Esophagus (tissue), 2 donors: ENCODE measurements at regions not wholly inside any gene's neighbourhood (a gene's known extent, or its start where the extent isn't known, plus 50 kb on each side); places are given as distances from the start of the nearest gene placed in this dataset.

ENCODE experiments used
- H3K27ac ChIP-seq, 2 donors: one replicate each; pipeline ENCODE4 v1.5.1; 2013; ENCODE audit warnings: low read depth in 2 of 2, mild to moderate bottlenecking in 2 of 2, inconsistent platforms in 1 of 2, low read length in 1 of 2, moderate library complexity in 1 of 2
- H3K27me3 ChIP-seq, 2 donors: one replicate each; pipeline ENCODE4 v1.6.1; 2013; ENCODE audit warnings: low read length in 2 of 2, control low read depth in 1 of 2, mild to moderate bottlenecking in 1 of 2; ENCODE audit not compliant: insufficient read depth in 2 of 2, control insufficient read depth in 1 of 2
- H3K36me3 ChIP-seq, 2 donors: one replicate each; pipeline ENCODE4 v1.6.1; 2013; ENCODE audit warnings: low read length in 1 of 2; ENCODE audit not compliant: control insufficient read depth in 2 of 2, insufficient read depth in 2 of 2
- H3K4me1 ChIP-seq, 2 donors: one replicate each; pipeline ENCODE4 v1.6.1; 2013; ENCODE audit warnings: low read length in 1 of 2; ENCODE audit not compliant: control insufficient read depth in 2 of 2, insufficient read depth in 2 of 2
- H3K4me3 ChIP-seq, 2 donors: one replicate each; pipeline ENCODE4 v1.5.1; 2013; ENCODE audit warnings: low read length in 2 of 2, mild to moderate bottlenecking in 2 of 2, low read depth in 1 of 2, moderate library complexity in 1 of 2
- H3K9me3 ChIP-seq, 2 donors: one replicate each; pipeline ENCODE4 v1.6.1; 2013; ENCODE audit warnings: mild to moderate bottlenecking in 2 of 2, low read depth in 1 of 2, low read length in 1 of 2, moderate library complexity in 1 of 2; ENCODE audit not compliant: control insufficient read depth in 2 of 2, insufficient read depth in 1 of 2
- WGBS, 2 donors: extraction: QIAGEN DNeasy Blood & Tissue Kit; methylation state at CpG; one replicate each; pipeline ENCODE4 v1.1.7; 2013; 5-methylcytosine and 5-hydroxymethylcytosine counted together
- donor health status: healthy with polysubstance abuse.
- donor health status: Bipolar disorder and iron deficiency.

DNA sequence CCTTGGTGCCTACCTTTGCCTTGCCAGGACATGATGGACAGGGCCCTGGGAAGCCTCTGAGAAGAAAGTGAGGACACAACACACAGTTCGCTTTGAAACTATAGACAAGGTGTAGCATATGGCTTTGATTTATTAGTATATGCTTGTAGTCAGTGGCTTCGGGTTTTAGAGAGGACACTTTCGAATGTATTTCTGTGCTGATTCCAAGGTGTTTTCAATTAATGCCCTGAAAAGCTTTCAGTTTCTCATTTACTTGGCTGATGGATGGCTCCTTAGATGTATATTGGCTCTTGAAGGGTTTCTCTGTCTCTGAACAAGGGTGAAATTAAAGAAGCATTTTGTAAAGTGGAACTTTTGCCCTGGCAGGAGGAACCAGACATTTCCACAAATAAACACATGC lies 106.9 kb downstream of the POSTN start:
- H3K27me3 ChIP-seq, result no peaks in the 10 kb centered on the region
- no peaks in the 10 kb centered on the region for H3K36me3 ChIP-seq
- 77% methylated on average over 3 of the region's 3 CpGs for WGBS, 2 donors
- no peaks in the 10 kb centered on the region for H3K9me3 ChIP-seq
- H3K4me1 ChIP-seq, result no peaks in the 10 kb centered on the region
- H3K4me3 ChIP-seq, result no peak overlapping the region
- H3K27ac ChIP-seq, result no peak overlapping the region

GRCh38 chr13:37490176-37490779 lies 108.3 kb downstream of the POSTN start:
- Histone ChIP-seq H3K27ac (no peak overlapping the region), H3K9me3 (no peaks in the 10 kb centered on the region), H3K27me3 (no peaks in the 10 kb centered on the region), H3K36me3 (no peaks in the 10 kb centered on the region), H3K4me1 (no peaks in the 10 kb centered on the region), H3K4me3 (no peak overlapping the region)
- WGBS, 2 donors, result 75 to 82% methylated on average over 5 of the region's 5 CpGs

DNA sequence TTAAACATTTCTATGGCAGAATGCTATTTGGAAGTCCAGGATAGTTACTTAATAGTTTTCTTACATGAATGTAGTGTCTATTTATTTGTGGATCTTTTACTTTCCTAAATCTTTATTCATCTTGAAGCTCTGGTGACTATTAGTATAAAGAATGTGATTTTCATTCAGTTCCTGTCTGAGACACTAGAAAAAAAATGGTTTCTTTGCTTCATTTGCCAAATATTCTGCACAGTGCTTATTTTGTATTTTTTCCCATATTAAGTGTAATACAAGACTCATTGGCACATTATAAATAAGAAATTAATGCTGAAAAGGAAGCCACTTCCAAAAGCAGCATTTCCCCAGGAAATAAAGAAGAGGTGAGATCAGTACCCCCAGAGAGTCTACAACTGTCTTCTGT lies 109.8 kb downstream of the POSTN start:
- Histone ChIP-seq H3K27ac (no peak overlapping the region), H3K27me3 (no peaks in the 10 kb centered on the region), H3K36me3 (no peaks in the 10 kb centered on the region), H3K4me3 (no peak overlapping the region), H3K4me1 (no peaks in the 10 kb centered on the region), H3K9me3 (no peaks in the 10 kb centered on the region)

GRCh38 chr13:37486171-37486681 lies 112.3 kb downstream of the POSTN start:
- no peak overlapping the region for H3K4me3 ChIP-seq
- H3K9me3 ChIP-seq, result no peaks in the 10 kb centered on the region
- H3K27me3 ChIP-seq, result no peaks in the 10 kb centered on the region
- H3K4me1 ChIP-seq, result no peaks in the 10 kb centered on the region
- no peaks in the 10 kb centered on the region for H3K36me3 ChIP-seq
- WGBS, 2 donors, result 49 to 54% methylated on average over 7 of the region's 7 CpGs
- no peak overlapping the region for H3K27ac ChIP-seq

DNA sequence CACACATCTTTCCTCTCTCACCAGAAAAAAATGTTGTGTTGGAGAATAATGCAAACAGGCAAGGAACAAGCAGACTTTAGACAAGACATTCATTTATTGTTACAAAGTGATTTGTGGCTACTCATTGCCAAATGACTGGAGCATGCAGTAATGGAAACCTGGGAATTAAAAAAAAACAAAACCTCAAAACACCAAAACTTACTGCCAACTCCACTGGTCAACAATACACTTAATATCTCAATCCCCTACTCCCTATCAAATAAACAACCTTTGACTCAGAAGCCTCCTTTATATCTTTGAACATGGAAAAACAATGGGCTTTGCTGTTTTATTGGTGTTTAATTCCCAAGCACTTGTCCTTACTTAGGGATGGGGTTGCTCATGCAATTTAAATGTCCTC lies 112.8 kb downstream of the POSTN start:
- no peak overlapping the region for H3K4me3 ChIP-seq
- H3K9me3 ChIP-seq, result no peaks in the 10 kb centered on the region
- no peaks in the 10 kb centered on the region for H3K36me3 ChIP-seq
- no peak overlapping the region for H3K27ac ChIP-seq
- no peaks in the 10 kb centered on the region for H3K4me1 ChIP-seq
- H3K27me3 ChIP-seq, result no peaks in the 10 kb centered on the region

DNA sequence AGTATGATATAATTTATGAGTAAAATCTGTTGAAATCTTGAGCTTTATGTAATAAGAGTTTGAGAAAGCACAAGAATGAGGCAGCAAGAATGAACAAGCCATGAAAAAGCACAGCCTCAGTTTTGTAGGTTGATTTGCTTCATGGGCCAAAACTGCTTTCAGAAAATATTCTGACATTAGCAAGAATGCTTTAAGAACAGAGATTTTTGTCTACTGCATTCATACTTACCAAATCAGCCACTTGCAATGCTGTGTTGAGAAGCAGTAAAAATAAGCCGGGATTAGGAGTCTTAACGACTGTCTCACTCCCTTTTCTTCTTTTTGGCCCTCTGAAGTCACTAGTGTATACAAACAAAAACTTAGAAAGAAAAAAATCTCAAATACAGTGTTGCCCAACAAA lies 114.5 kb downstream of the POSTN start:
- Histone ChIP-seq H3K27ac (no peak overlapping the region), H3K27me3 (no peaks in the 10 kb centered on the region), H3K9me3 (no peaks in the 10 kb centered on the region), H3K36me3 (no peaks in the 10 kb centered on the region), H3K4me1 (no peaks in the 10 kb centered on the region), H3K4me3 (no peak overlapping the region)
- 55 to 60% methylated on average over 2 of the region's 2 CpGs for WGBS, 2 donors

DNA sequence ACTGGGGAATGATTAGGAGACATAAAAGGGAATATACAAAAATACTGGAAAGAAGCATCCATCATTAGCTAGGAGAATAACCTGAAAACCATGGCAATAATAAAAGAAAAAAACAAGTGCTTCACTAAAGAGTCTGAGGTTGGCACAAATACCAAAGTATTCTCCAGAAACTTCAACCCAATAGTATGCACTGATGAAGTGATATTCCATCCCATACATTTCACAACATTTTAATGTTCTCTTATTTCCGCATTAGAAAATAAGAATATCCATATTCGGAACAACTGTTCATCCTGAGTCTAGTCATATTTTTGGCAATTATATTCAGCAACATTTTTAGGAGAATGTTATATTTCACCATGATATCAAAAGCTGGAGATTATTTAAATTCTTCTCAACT lies 116.2 kb downstream of the POSTN start:
- no peaks in the 10 kb centered on the region for H3K4me1 ChIP-seq
- no peak overlapping the region for H3K4me3 ChIP-seq
- 96 to 98% methylated on average over 2 of the region's 2 CpGs for WGBS, 2 donors
- no peak overlapping the region for H3K27ac ChIP-seq
- no peaks in the 10 kb centered on the region for H3K36me3 ChIP-seq
- H3K9me3 ChIP-seq, result no peaks in the 10 kb centered on the region
- H3K27me3 ChIP-seq, result no peaks in the 10 kb centered on the region

DNA sequence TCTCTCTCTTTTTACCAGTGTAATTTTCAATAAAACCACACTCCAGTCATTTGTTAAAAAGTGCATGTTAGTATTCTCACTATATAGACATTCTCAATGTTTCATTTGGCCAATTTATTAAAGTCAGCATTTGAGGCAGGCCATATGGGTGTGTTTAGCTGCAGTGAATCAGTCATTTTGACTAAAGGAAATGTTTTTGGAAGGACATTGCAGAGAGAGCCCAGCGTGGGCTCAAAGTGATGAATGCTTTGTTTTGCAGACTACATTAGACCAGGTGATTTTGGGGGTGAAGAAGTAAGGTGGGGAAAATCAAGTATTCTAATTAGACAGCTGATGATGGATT lies 116.7 kb downstream of the POSTN start:
- Histone ChIP-seq H3K27me3 (no peaks in the 10 kb centered on the region), H3K27ac (no peak overlapping the region), H3K4me1 (no peaks in the 10 kb centered on the region), H3K4me3 (no peak overlapping the region), H3K36me3 (no peaks in the 10 kb centered on the region), H3K9me3 (no peaks in the 10 kb centered on the region)
- WGBS, 2 donors, result 64 to 71% methylated on average over 1 of the region's 1 CpG

- Histone ChIP-seq H3K27me3 (no peaks in the 10 kb centered on the region), H3K27ac (no peak overlapping the region), H3K9me3 (no peaks in the 10 kb centered on the region), H3K36me3 (no peaks in the 10 kb centered on the region), H3K4me3 (no peak overlapping the region), H3K4me1 (no peaks in the 10 kb centered on the region)
- WGBS, 2 donors, result 77 to 80% methylated on average over 7 of the region's 7 CpGs
Measured at GRCh38 chr13:37481011-37481884, 117.3 kb downstream of the POSTN start.

GRCh38 chr13:37479916-37480315 lies 118.7 kb downstream of the POSTN start:
- H3K27me3 ChIP-seq, result no peaks in the 10 kb centered on the region
- 56 to 83% methylated on average over 1 of the region's 1 CpG for WGBS, 2 donors

More at GRCh38 chr13:37479916-37480315, 118.7 kb downstream of the POSTN start:
- H3K4me3 ChIP-seq, result no peak overlapping the region
- H3K4me1 ChIP-seq, result no peaks in the 10 kb centered on the region
- no peaks in the 10 kb centered on the region for H3K9me3 ChIP-seq
- H3K36me3 ChIP-seq, result no peaks in the 10 kb centered on the region
- no peak overlapping the region for H3K27ac ChIP-seq
